ENCODE measurements at regions not wholly inside any gene's neighbourhood (a gene's known extent, or its start where the extent isn't known, plus 50 kb on each side); places are given as distances from the start of the nearest gene placed in this dataset.

- Mint-ChIP-seq H3K36me3 (no peaks in the 10 kb centered on the region), H3K27ac (no peak overlapping the region), H3K9me3 (peaks cover 0 to 5% (median 0%) of the 10 kb centered on the region in 7 donors), H3K4me3 (no peak overlapping the region), H3K4me1 (no peaks in the 10 kb centered on the region), H3K27me3 (ENCODE audit: low read depth in 3 of 3) (peaks cover 0 to 3% (median 0%) of the 10 kb centered on the region in 3 donors)
- Histone ChIP-seq H3K27me3 (ENCODE audit: control insufficient read depth in 2 of 2, insufficient read depth in 2 of 2, low read length in 2 of 2) (no peaks in the 10 kb centered on the region), H3K4me2 (replicated peaks; ENCODE audit: extremely low read depth, low read length, poor library complexity, severe bottlenecking) (no peak overlapping the region), H3K36me3 (replicated peaks in 1 of 2; ENCODE audit: control insufficient read depth in 1 of 2, insufficient read depth in 2 of 2, low read length in 2 of 2) (no peaks in the 10 kb centered on the region), H3K27ac (ENCODE audit: low read depth in 1 of 2, low read length in 2 of 2) (no peak overlapping the region), H3K4me3 (replicated peaks in 1 of 3; ENCODE audit: low read depth in 2 of 3, low read length in 3 of 3) (no peak overlapping the region), H2AFZ (ENCODE audit: insufficient read depth, low read depth, low read length, poor library complexity, severe bottlenecking) (no peak overlapping the region), H3K9me3 (replicated peaks in 1 of 2; ENCODE audit: control insufficient read depth in 1 of 2, insufficient read depth in 1 of 2, low read length in 2 of 2) (peaks cover 0 to 3% of the 10 kb centered on the region in 2 donors), H3K9ac (ENCODE audit: insufficient read depth, low read length, poor library complexity, severe bottlenecking) (no peak overlapping the region), H4K20me1 (ENCODE audit: insufficient read depth, low read length) (no peaks in the 10 kb centered on the region), H3K79me2 (ENCODE audit: insufficient read depth, low read length) (no peaks in the 10 kb centered on the region), H3K4me1 (ENCODE audit: control insufficient read depth in 1 of 2, insufficient read depth in 2 of 2, low read length in 2 of 2) (no peaks in the 10 kb centered on the region)
- TF ChIP-seq, protein P1, sequence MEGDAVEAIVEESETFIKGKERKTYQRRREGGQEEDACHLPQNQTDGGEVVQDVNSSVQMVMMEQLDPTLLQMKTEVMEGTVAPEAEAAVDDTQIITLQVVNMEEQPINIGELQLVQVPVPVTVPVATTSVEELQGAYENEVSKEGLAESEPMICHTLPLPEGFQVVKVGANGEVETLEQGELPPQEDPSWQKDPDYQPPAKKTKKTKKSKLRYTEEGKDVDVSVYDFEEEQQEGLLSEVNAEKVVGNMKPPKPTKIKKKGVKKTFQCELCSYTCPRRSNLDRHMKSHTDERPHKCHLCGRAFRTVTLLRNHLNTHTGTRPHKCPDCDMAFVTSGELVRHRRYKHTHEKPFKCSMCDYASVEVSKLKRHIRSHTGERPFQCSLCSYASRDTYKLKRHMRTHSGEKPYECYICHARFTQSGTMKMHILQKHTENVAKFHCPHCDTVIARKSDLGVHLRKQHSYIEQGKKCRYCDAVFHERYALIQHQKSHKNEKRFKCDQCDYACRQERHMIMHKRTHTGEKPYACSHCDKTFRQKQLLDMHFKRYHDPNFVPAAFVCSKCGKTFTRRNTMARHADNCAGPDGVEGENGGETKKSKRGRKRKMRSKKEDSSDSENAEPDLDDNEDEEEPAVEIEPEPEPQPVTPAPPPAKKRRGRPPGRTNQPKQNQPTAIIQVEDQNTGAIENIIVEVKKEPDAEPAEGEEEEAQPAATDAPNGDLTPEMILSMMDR (IDR thresholded peaks at IDR 0.05), result no peak
- intact Hi-C loops (cut with micrococcal nuclease), result no loop called here
- no CpG with 5 or more reads among the region's 4 CpGs for WGBS (ENCODE audit: insufficient coverage)
- DNase-seq, result no peak
These were observed 95.8 kb downstream of the CDC14C start for GRCh38 chr7:49020145-49020544.

DNA sequence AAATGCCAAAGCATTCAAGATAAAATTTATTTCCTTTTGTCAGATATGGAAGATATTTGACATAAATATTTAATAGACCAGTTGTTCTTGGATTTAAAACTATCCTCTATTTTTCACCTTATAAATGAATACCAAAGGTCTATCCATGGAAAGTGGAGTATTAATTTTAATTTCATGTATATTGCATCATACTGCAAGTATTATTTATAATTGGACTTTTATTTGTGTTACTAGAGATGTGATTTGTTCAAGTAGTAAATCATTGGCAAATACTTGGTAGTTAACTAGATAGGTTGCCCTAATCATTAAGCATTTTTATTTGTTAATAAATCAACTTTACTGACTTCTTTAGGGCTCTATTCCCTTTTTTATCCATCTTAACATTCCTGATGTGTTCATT lies 98.1 kb downstream of the CDC14C start:
- H3K36me3 Mint-ChIP-seq, result no peaks in the 10 kb centered on the region
- no peak overlapping the region for H3K9ac ChIP-seq (ENCODE audit: insufficient read depth, low read length, poor library complexity, severe bottlenecking)
- H3K9me3 ChIP-seq (replicated peaks in 1 of 2; ENCODE audit: control insufficient read depth in 1 of 2, insufficient read depth in 1 of 2, low read length in 2 of 2), result peaks cover 0 to 3% of the 10 kb centered on the region in 2 donors
- no peaks in the 10 kb centered on the region for H3K27me3 ChIP-seq (ENCODE audit: control insufficient read depth in 2 of 2, insufficient read depth in 2 of 2, low read length in 2 of 2)
- H2AFZ ChIP-seq (ENCODE audit: insufficient read depth, low read depth, low read length, poor library complexity, severe bottlenecking), result no peak overlapping the region
- H3K4me1 Mint-ChIP-seq, result no peaks in the 10 kb centered on the region
- H3K4me1 ChIP-seq (ENCODE audit: control insufficient read depth in 1 of 2, insufficient read depth in 2 of 2, low read length in 2 of 2), result no peaks in the 10 kb centered on the region
- no peak overlapping the region for H3K4me3 ChIP-seq (replicated peaks in 1 of 3; ENCODE audit: low read depth in 2 of 3, low read length in 3 of 3)
- H3K4me3 Mint-ChIP-seq, result no peak overlapping the region
- H4K20me1 ChIP-seq (ENCODE audit: insufficient read depth, low read length), result no peaks in the 10 kb centered on the region
- H3K79me2 ChIP-seq (ENCODE audit: insufficient read depth, low read length), result no peaks in the 10 kb centered on the region
- no peak for DNase-seq
- H3K27ac Mint-ChIP-seq, result no peak overlapping the region
- H3K9me3 Mint-ChIP-seq, result peaks cover 0 to 3% (median 0%) of the 10 kb centered on the region in 7 donors
- peaks cover 0 to 3% (median 0%) of the 10 kb centered on the region in 3 donors for H3K27me3 Mint-ChIP-seq (ENCODE audit: low read depth in 3 of 3)
- H3K36me3 ChIP-seq (replicated peaks in 1 of 2; ENCODE audit: control insufficient read depth in 1 of 2, insufficient read depth in 2 of 2, low read length in 2 of 2), result no peaks in the 10 kb centered on the region
- intact Hi-C loops (cut with micrococcal nuclease), result no loop called here
- TF ChIP-seq, protein P1 (IDR thresholded peaks at IDR 0.05), result no peak
- H3K27ac ChIP-seq (ENCODE audit: low read depth in 1 of 2, low read length in 2 of 2), result no peak overlapping the region
- no peak overlapping the region for H3K4me2 ChIP-seq (replicated peaks; ENCODE audit: extremely low read depth, low read length, poor library complexity, severe bottlenecking)
